ENCODE measurements at regions not wholly inside any gene's neighbourhood (a gene's known extent, or its start where the extent isn't known, plus 50 kb on each side); places are given as distances from the start of the nearest gene placed in this dataset.

- H3K4me2 ChIP-seq (ENCODE audit: low read length) = no peak overlapping the region
- no peaks in the 10 kb centered on the region for H3K4me1 ChIP-seq (ENCODE audit: control insufficient read depth, low read length)
- H4K20me1 ChIP-seq (ENCODE audit: control insufficient read depth, insufficient read depth, low read depth, low read length) = no peaks in the 10 kb centered on the region
- no peak overlapping the region for H3K27ac ChIP-seq (ENCODE audit: low read depth, low read length)
- no peaks in the 10 kb centered on the region for H3K9me3 ChIP-seq (ENCODE audit: control insufficient read depth, insufficient read depth, low read length)
- H3K36me3 ChIP-seq (ENCODE audit: control insufficient read depth, low read length) = no peaks in the 10 kb centered on the region
- no peaks in the 10 kb centered on the region for H3F3A ChIP-seq (ENCODE audit: control insufficient read depth, insufficient read depth)
- no peak for TF ChIP-seq EZH2phosphoT487 (IDR thresholded peaks at IDR 0.05; ENCODE audit: borderline replicate concordance, low read length)
- TF ChIP-seq, protein P1, sequence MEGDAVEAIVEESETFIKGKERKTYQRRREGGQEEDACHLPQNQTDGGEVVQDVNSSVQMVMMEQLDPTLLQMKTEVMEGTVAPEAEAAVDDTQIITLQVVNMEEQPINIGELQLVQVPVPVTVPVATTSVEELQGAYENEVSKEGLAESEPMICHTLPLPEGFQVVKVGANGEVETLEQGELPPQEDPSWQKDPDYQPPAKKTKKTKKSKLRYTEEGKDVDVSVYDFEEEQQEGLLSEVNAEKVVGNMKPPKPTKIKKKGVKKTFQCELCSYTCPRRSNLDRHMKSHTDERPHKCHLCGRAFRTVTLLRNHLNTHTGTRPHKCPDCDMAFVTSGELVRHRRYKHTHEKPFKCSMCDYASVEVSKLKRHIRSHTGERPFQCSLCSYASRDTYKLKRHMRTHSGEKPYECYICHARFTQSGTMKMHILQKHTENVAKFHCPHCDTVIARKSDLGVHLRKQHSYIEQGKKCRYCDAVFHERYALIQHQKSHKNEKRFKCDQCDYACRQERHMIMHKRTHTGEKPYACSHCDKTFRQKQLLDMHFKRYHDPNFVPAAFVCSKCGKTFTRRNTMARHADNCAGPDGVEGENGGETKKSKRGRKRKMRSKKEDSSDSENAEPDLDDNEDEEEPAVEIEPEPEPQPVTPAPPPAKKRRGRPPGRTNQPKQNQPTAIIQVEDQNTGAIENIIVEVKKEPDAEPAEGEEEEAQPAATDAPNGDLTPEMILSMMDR (IDR thresholded peaks at IDR 0.05; ENCODE audit: low read depth, low read length, poor library complexity, severe bottlenecking) = no peak
- H3K9me2 ChIP-seq (replicated peaks; ENCODE audit: control insufficient read depth, low read length) = no peaks in the 10 kb centered on the region
- H3K4me3 ChIP-seq (ENCODE audit: low read length) = no peak overlapping the region
- no peaks in the 10 kb centered on the region for H3K79me2 ChIP-seq (ENCODE audit: control insufficient read depth, low read length)
- no peaks in the 10 kb centered on the region for H3K27me3 ChIP-seq (ENCODE audit: control insufficient read depth, low read length)
Observed at GRCh38 chr14:58881433-58881832, 243.7 kb downstream of the DACT1 start.

- Histone ChIP-seq H3K27ac (ENCODE audit: low read depth, low read length) (no peak overlapping the region), H3K4me3 (ENCODE audit: low read length) (no peak overlapping the region), H3K36me3 (ENCODE audit: control insufficient read depth, low read length) (no peaks in the 10 kb centered on the region), H3K9me3 (ENCODE audit: control insufficient read depth, insufficient read depth, low read length) (no peaks in the 10 kb centered on the region), H4K20me1 (ENCODE audit: control insufficient read depth, insufficient read depth, low read depth, low read length) (no peaks in the 10 kb centered on the region), H3F3A (ENCODE audit: control insufficient read depth, insufficient read depth) (no peaks in the 10 kb centered on the region), H3K27me3 (ENCODE audit: control insufficient read depth, low read length) (no peaks in the 10 kb centered on the region), H3K4me1 (ENCODE audit: control insufficient read depth, low read length) (no peaks in the 10 kb centered on the region), H3K9me2 (replicated peaks; ENCODE audit: control insufficient read depth, low read length) (no peaks in the 10 kb centered on the region), H3K4me2 (ENCODE audit: low read length) (no peak overlapping the region), H3K79me2 (ENCODE audit: control insufficient read depth, low read length) (no peaks in the 10 kb centered on the region)
- TF ChIP-seq, protein P1 (IDR thresholded peaks at IDR 0.05; ENCODE audit: low read depth, low read length, poor library complexity, severe bottlenecking) = no peak
- no peak for TF ChIP-seq EZH2phosphoT487 (IDR thresholded peaks at IDR 0.05; ENCODE audit: borderline replicate concordance, low read length)
Observed at GRCh38 chr14:58882577-58883018, 244.8 kb downstream of the DACT1 start.

DNA sequence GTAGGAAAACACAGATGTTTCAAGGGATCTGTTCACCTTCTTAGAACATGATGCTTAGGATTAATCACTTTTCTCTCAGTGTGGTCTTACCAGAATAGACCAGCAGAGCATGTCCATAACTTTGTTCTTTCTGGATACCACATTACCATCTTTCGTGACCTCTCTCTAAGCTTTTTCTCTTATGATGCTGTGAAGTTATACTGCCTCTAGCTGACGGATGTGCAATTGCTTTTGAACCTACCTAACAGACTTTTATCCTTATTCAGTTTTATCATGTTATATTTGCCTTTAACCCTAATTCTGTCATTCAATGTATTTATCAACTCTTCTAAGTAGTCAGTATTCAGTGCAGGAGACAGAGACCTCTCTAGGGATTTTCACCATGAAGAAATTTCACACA lies 246.7 kb downstream of the DACT1 start:
- Histone ChIP-seq H3K36me3 (ENCODE audit: control insufficient read depth, low read length) (no peaks in the 10 kb centered on the region), H3K4me3 (ENCODE audit: low read length) (no peak overlapping the region), H3K4me2 (ENCODE audit: low read length) (no peak overlapping the region), H4K20me1 (ENCODE audit: control insufficient read depth, insufficient read depth, low read depth, low read length) (no peaks in the 10 kb centered on the region), H3K79me2 (ENCODE audit: control insufficient read depth, low read length) (no peaks in the 10 kb centered on the region), H3K9me2 (replicated peaks; ENCODE audit: control insufficient read depth, low read length) (no peaks in the 10 kb centered on the region), H3K27ac (ENCODE audit: low read depth, low read length) (no peak overlapping the region), H3K9me3 (ENCODE audit: control insufficient read depth, insufficient read depth, low read length) (no peaks in the 10 kb centered on the region), H3K4me1 (ENCODE audit: control insufficient read depth, low read length) (no peaks in the 10 kb centered on the region), H3F3A (ENCODE audit: control insufficient read depth, insufficient read depth) (no peaks in the 10 kb centered on the region), H3K27me3 (ENCODE audit: control insufficient read depth, low read length) (no peaks in the 10 kb centered on the region)
- TF ChIP-seq EZH2phosphoT487 (IDR thresholded peaks at IDR 0.05; ENCODE audit: borderline replicate concordance, low read length) = no peak
- TF ChIP-seq, protein P1 (IDR thresholded peaks at IDR 0.05; ENCODE audit: low read depth, low read length, poor library complexity, severe bottlenecking) = peak; percentile 46

Measured in DOHH2 (cell line).